GM19043 (cell line): ENCODE measurements at regions not wholly inside any gene's neighbourhood (a gene's known extent, or its start where the extent isn't known, plus 50 kb on each side); places are given as distances from the start of the nearest gene placed in this dataset.

Source experiments
- ATAC-seq: cut with Tn5 transposase; IDR thresholded peaks from one replicate; pipeline ENCODE4 v1.9.1; 2021; ENCODE audit warnings: low read depth; ENCODE audit not compliant: unreplicated experiment

GRCh38 chr7:47149208-47149839 is 432.6 kb downstream of the TNS3 start:
- peak; percentile 55 for ATAC-seq

GRCh38 chr7:47148536-47149207 is 433.2 kb downstream of the TNS3 start:
- no peak for ATAC-seq

GRCh38 chr7:47147213-47147631 is 434.7 kb downstream of the TNS3 start:
- no peak for ATAC-seq

- ATAC-seq = no peak
Observed at GRCh38 chr7:47145982-47146381, 435.9 kb downstream of the TNS3 start.

- ATAC-seq = no peak
Observed at GRCh38 chr7:47145186-47145725, 436.7 kb downstream of the TNS3 start.

GRCh38 chr7:47143339-47143738 is 438.6 kb downstream of the TNS3 start:
- no peak for ATAC-seq

GRCh38 chr7:47142867-47143175 is 439.1 kb downstream of the TNS3 start:
- ATAC-seq = no peak

GRCh38 chr7:47142169-47142866 is 439.6 kb downstream of the TNS3 start:
- no peak for ATAC-seq

- ATAC-seq = no peak
Observed at GRCh38 chr7:47132471-47132870, 449.4 kb downstream of the TNS3 start.

- no peak for ATAC-seq
Observed at GRCh38 chr7:47128700-47129099, 453.2 kb downstream of the TNS3 start.

- ATAC-seq = no peak
Observed at GRCh38 chr7:47125529-47125928, 456.4 kb downstream of the TNS3 start.

- no peak for ATAC-seq
Observed at GRCh38 chr7:47119261-47119865, 462.5 kb downstream of the TNS3 start.

GRCh38 chr7:47104206-47104549 is 477.7 kb downstream of the TNS3 start:
- ATAC-seq = no peak

GRCh38 chr7:47103498-47104205 is 478.3 kb downstream of the TNS3 start:
- ATAC-seq = no peak

GRCh38 chr7:47102331-47102841 is 479.5 kb downstream of the TNS3 start:
- ATAC-seq = no peak

GRCh38 chr7:47100817-47101435 is 481.0 kb downstream of the TNS3 start:
- ATAC-seq = no peak

- no peak for ATAC-seq
Observed at GRCh38 chr7:47100148-47100816, 481.6 kb downstream of the TNS3 start.

- ATAC-seq = no peak
Observed at GRCh38 chr7:47097431-47097830, 484.5 kb downstream of the TNS3 start.

GRCh38 chr7:47095946-47096345 is 486.0 kb downstream of the TNS3 start:
- ATAC-seq = no peak

- no peak for ATAC-seq
Observed at GRCh38 chr7:47094462-47094861, 487.4 kb downstream of the TNS3 start.
